ENCODE measurements at regions not wholly inside any gene's neighbourhood (a gene's known extent, or its start where the extent isn't known, plus 50 kb on each side); places are given as distances from the start of the nearest gene placed in this dataset.

GRCh38 chr20:52631469-52631868 lies 340.7 kb upstream of the TSHZ2 start:
- in situ Hi-C loops (cut with MboI; ENCODE audit: low pct_ligation_motif_present in 1 of 4, low pct_unique_long_range_greater_than_20kb in 1 of 4, low sequenced_read_pairs in 3 of 4): loop anchor here in 1 of 4 donors (25.0 kb wide), 1 partner anchor 106 kb away; no protein-coding TSS in a partner anchor
- TF ChIP-seq CTCF (IDR thresholded peaks at IDR 0.05): no peak
- TF ChIP-seq POLR2AphosphoS5 (IDR thresholded peaks at IDR 0.05): no peak
- TF ChIP-seq EP300 (IDR thresholded peaks at IDR 0.05; ENCODE audit: low read depth): no peak
- no peak for TF ChIP-seq POLR2A (IDR thresholded peaks at IDR 0.05)
- Histone ChIP-seq H3K27me3 (no peaks in the 10 kb centered on the region), H3K4me1 (no peaks in the 10 kb centered on the region), H3K36me3 (no peaks in the 10 kb centered on the region), H3K27ac (no peak overlapping the region), H3K4me3 (no peak overlapping the region), H3K9me3 (no peaks in the 10 kb centered on the region)
- no peak for DNase-seq
- intact Hi-C loops (cut with DNase I; ENCODE audit: low total_unique reads): no loop called here
- 81 to 90% methylated on average over 3 to 4 of the region's 4 CpGs for WGBS, 2 donors (ENCODE audit: low coverage in 1 of 2)

- no peak for DNase-seq
- Histone ChIP-seq H3K36me3 (no peaks in the 10 kb centered on the region), H3K9me3 (no peaks in the 10 kb centered on the region), H3K27me3 (no peaks in the 10 kb centered on the region), H3K4me1 (no peaks in the 10 kb centered on the region), H3K27ac (no peak overlapping the region), H3K4me3 (no peak overlapping the region)
- intact Hi-C loops (cut with DNase I; ENCODE audit: low total_unique reads) (no loop called here), in situ Hi-C loops (cut with MboI; ENCODE audit: low pct_ligation_motif_present in 1 of 4, low pct_unique_long_range_greater_than_20kb in 1 of 4, low sequenced_read_pairs in 3 of 4) (loop anchor here in 1 of 4 donors (25.0 kb wide), 1 partner anchor 107 kb away; no protein-coding TSS in a partner anchor)
- 43 to 44% methylated on average over 2 of the region's 2 CpGs for WGBS, 2 donors (ENCODE audit: low coverage in 1 of 2)
- TF ChIP-seq POLR2AphosphoS5 (IDR thresholded peaks at IDR 0.05) (no peak), POLR2A (IDR thresholded peaks at IDR 0.05) (no peak), CTCF (IDR thresholded peaks at IDR 0.05) (no peak), EP300 (IDR thresholded peaks at IDR 0.05; ENCODE audit: low read depth) (no peak)
These were observed 342.0 kb upstream of the TSHZ2 start for GRCh38 chr20:52630138-52630537.

- intact Hi-C loops (cut with DNase I; ENCODE audit: low total_unique reads): no loop called here
- in situ Hi-C loops (cut with MboI; ENCODE audit: low pct_ligation_motif_present in 1 of 4, low pct_unique_long_range_greater_than_20kb in 1 of 4, low sequenced_read_pairs in 3 of 4): no loop called here
- Histone ChIP-seq H3K4me3 (no peak overlapping the region), H3K36me3 (no peaks in the 10 kb centered on the region), H3K4me1 (no peaks in the 10 kb centered on the region), H3K27me3 (no peaks in the 10 kb centered on the region), H3K9me3 (no peaks in the 10 kb centered on the region), H3K27ac (no peak overlapping the region)
- 56 to 79% methylated on average over 2 to 4 of the region's 4 CpGs for WGBS, 2 donors (ENCODE audit: low coverage in 1 of 2)
- TF ChIP-seq EP300 (IDR thresholded peaks at IDR 0.05; ENCODE audit: low read depth) (no peak), POLR2A (IDR thresholded peaks at IDR 0.05) (no peak), POLR2AphosphoS5 (IDR thresholded peaks at IDR 0.05) (no peak), CTCF (IDR thresholded peaks at IDR 0.05) (no peak)
- DNase-seq: no peak
These were observed 347.9 kb upstream of the TSHZ2 start for GRCh38 chr20:52624281-52624680.

GRCh38 chr20:52622081-52622480 lies 350.1 kb upstream of the TSHZ2 start:
- H3K36me3 ChIP-seq: no peaks in the 10 kb centered on the region
- in situ Hi-C loops (cut with MboI; ENCODE audit: low pct_ligation_motif_present in 1 of 4, low pct_unique_long_range_greater_than_20kb in 1 of 4, low sequenced_read_pairs in 3 of 4): no loop called here
- no peak for DNase-seq
- H3K4me3 ChIP-seq: no peak overlapping the region
- H3K27me3 ChIP-seq: no peaks in the 10 kb centered on the region
- TF ChIP-seq POLR2AphosphoS5 (IDR thresholded peaks at IDR 0.05): no peak
- TF ChIP-seq CTCF (IDR thresholded peaks at IDR 0.05): no peak
- no peak for TF ChIP-seq POLR2A (IDR thresholded peaks at IDR 0.05)
- TF ChIP-seq EP300 (IDR thresholded peaks at IDR 0.05; ENCODE audit: low read depth): no peak
- no peaks in the 10 kb centered on the region for H3K4me1 ChIP-seq
- no peaks in the 10 kb centered on the region for H3K9me3 ChIP-seq
- no peak overlapping the region for H3K27ac ChIP-seq
- intact Hi-C loops (cut with DNase I; ENCODE audit: low total_unique reads): no loop called here
